ENCODE measurements at regions not wholly inside any gene's neighbourhood (a gene's known extent, or its start where the extent isn't known, plus 50 kb on each side); places are given as distances from the start of the nearest gene placed in this dataset.

- TF ChIP-seq CTCF (IDR thresholded peaks at IDR 0.05), result no peak
Measured at GRCh38 chr20:39452583-39453340, 490.6 kb downstream of the DHX35 start.

GRCh38 chr20:39451386-39451785 lies 489.2 kb downstream of the DHX35 start:
- TF ChIP-seq CTCF (IDR thresholded peaks at IDR 0.05), result no peak

More at GRCh38 chr20:39452583-39453340, 490.6 kb downstream of the DHX35 start:
- Mint-ChIP-seq H3K27me3 (ENCODE audit: low read depth) (peaks cover 7% of the 10 kb centered on the region), H3K36me3 (ENCODE audit: low read depth) (no peaks in the 10 kb centered on the region), H3K27ac (ENCODE audit: unreplicated experiment) (no peak overlapping the region), H3K4me1 (ENCODE audit: low read depth) (no peaks in the 10 kb centered on the region), H3K4me3 (ENCODE audit: unreplicated experiment) (no peak overlapping the region), H3K9me3 (ENCODE audit: low read depth) (peaks cover 2% of the 10 kb centered on the region)
- no peak for DNase-seq (ENCODE audit: low spot score)

GRCh38 chr20:39446397-39446796 lies 484.3 kb downstream of the DHX35 start:
- DNase-seq (ENCODE audit: low spot score), result no peak
- Mint-ChIP-seq H3K9me3 (ENCODE audit: low read depth) (peaks cover 2% of the 10 kb centered on the region), H3K36me3 (ENCODE audit: low read depth) (no peaks in the 10 kb centered on the region), H3K4me3 (ENCODE audit: unreplicated experiment) (no peak overlapping the region), H3K27ac (ENCODE audit: unreplicated experiment) (no peak overlapping the region), H3K4me1 (ENCODE audit: low read depth) (no peaks in the 10 kb centered on the region), H3K27me3 (ENCODE audit: low read depth) (peaks cover 8% of the 10 kb centered on the region)
- no peak for TF ChIP-seq CTCF (IDR thresholded peaks at IDR 0.05)

More at GRCh38 chr20:39451386-39451785, 489.2 kb downstream of the DHX35 start:
- Mint-ChIP-seq H3K4me3 (ENCODE audit: unreplicated experiment) (no peak overlapping the region), H3K36me3 (ENCODE audit: low read depth) (no peaks in the 10 kb centered on the region), H3K4me1 (ENCODE audit: low read depth) (no peaks in the 10 kb centered on the region), H3K9me3 (ENCODE audit: low read depth) (peaks cover 2% of the 10 kb centered on the region), H3K27me3 (ENCODE audit: low read depth) (peaks cover 12% of the 10 kb centered on the region), H3K27ac (ENCODE audit: unreplicated experiment) (no peak overlapping the region)
- DNase-seq (ENCODE audit: low spot score), result no peak

GRCh38 chr20:39445095-39445494 lies 483.0 kb downstream of the DHX35 start:
- Mint-ChIP-seq H3K9me3 (ENCODE audit: low read depth) (no peaks in the 10 kb centered on the region), H3K27ac (ENCODE audit: unreplicated experiment) (no peak overlapping the region), H3K36me3 (ENCODE audit: low read depth) (no peaks in the 10 kb centered on the region), H3K4me1 (ENCODE audit: low read depth) (no peaks in the 10 kb centered on the region), H3K4me3 (ENCODE audit: unreplicated experiment) (no peak overlapping the region), H3K27me3 (ENCODE audit: low read depth) (peaks cover 10% of the 10 kb centered on the region)
- DNase-seq (ENCODE audit: low spot score), result no peak
- TF ChIP-seq CTCF (IDR thresholded peaks at IDR 0.05), result no peak

GRCh38 chr20:39433466-39433865 lies 471.3 kb downstream of the DHX35 start:
- Mint-ChIP-seq H3K27me3 (ENCODE audit: low read depth) (no peaks in the 10 kb centered on the region), H3K4me1 (ENCODE audit: low read depth) (no peaks in the 10 kb centered on the region), H3K36me3 (ENCODE audit: low read depth) (no peaks in the 10 kb centered on the region), H3K9me3 (ENCODE audit: low read depth) (peaks cover 3% of the 10 kb centered on the region), H3K4me3 (ENCODE audit: unreplicated experiment) (no peak overlapping the region), H3K27ac (ENCODE audit: unreplicated experiment) (no peak overlapping the region)
- no peak for TF ChIP-seq CTCF (IDR thresholded peaks at IDR 0.05)
- no peak for DNase-seq (ENCODE audit: low spot score)

All from chondrocyte (in vitro differentiated cells).